RCC 7860 (cell line): ENCODE measurements at regions not wholly inside any gene's neighbourhood (a gene's known extent, or its start where the extent isn't known, plus 50 kb on each side); places are given as distances from the start of the nearest gene placed in this dataset.
"Not testable (repeated sequence)": the region's sequence is repeated elsewhere in the genome, so short reads cannot be mapped to it uniquely, and the experiment has no call there.

ENCODE experiments used
- DNase-seq: peaks from one replicate; pipeline ENCODE4 v3.0.0-alpha.2; 2015; ENCODE audit warnings: low spot score
- FAIRE-seq: peaks from 2 replicates; lab custom pipeline; 2012; peaks lifted over from hg19 to GRCh38; lab: Jason Lieb, UNC

DNA sequence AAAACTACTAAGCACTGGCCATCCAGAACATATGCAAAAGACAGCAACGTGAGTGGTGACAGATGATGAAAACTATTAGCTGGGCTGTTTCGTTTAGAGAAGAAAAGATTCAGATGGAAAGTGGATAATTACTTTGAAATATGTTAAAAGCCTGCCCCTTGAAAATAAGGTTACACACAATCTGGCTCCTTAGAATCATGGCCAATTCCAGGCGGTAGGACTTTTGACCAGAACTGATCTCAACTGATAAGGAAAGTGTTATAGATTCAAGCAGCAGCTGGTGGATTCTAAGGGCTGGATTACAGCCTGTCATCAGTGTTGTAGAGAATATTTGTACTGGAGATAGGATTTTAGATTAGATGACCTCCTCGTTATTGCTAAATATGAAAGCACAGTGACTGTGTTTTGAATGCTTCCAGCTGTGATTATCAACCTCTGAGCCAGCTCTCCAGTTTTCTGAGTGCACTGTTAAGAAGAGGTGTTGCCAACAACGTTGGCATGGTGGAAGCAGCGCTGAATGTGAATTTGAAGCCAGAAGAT is 75.1 kb downstream of the KBTBD2 start:
- not testable (repeated sequence) for DNase-seq, FAIRE-seq

DNA sequence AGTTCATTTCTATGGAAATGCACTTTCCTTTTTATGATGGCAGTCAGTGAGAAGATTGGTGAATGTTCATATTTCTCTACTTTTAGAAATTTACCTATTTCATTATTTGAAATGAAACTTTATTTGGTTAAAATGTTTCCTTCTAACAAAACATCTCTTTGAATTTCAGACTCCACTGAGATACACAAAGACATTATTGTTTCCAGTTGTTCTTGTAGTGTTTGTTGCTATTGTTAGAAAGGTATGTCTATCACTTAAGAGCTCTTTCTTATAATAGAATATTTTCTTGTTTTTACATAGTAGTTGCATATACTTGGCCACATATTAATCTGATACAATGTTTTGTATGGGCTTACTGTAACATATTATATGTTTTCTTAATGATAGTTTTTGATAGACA is 76.8 kb downstream of the KBTBD2 start:
- FAIRE-seq, result peak; percentile 39
- DNase-seq, result not testable (repeated sequence)

- DNase-seq (no peak), FAIRE-seq (no peak)
Observed at GRCh38 chr7:32809871-32810270, 81.7 kb downstream of the KBTBD2 start.

GRCh38 chr7:32809347-32809746 is 82.2 kb downstream of the KBTBD2 start:
- no peak for FAIRE-seq
- no peak for DNase-seq

- no peak for DNase-seq
- FAIRE-seq, result no peak
Observed at GRCh38 chr7:32803406-32804141, 88.0 kb downstream of the KBTBD2 start.

DNA sequence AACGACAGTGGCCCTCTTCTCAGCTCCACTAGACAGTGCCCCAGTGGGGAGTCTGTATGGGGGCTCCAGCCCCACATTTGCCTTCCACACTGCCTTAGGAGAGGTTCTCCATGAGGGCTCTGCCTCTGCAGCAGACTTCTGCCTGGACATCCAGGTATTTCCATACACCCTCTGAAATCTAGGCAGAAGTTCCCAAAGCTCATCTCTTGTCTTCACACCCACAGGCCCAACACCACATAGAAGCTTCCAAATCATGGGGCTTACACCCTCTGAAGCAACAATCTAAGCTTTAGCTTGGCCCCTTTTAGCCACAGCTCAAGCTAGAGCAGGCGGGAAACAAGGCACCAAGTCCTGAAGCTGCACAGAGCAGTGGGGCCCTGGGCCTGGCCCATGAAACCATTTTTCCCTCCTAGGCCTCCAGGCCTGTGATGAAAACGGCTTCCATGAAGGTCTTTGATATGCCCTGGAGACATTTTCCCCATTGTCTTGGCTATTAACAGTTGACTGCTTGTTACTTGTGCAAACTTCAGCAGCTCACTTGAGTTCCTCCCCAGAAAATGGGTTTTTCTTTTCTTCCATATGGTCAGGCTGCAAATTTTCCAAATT is 89.2 kb downstream of the KBTBD2 start:
- FAIRE-seq, result no peak
- no peak for DNase-seq

GRCh38 chr7:32793053-32793452 is 98.5 kb downstream of the KBTBD2 start:
- FAIRE-seq, DNase-seq: not testable (repeated sequence)

- DNase-seq (peak; percentile 45), FAIRE-seq (peak; percentile 86)
Observed at GRCh38 chr7:32790766-32791430, 100.7 kb downstream of the KBTBD2 start.

DNA sequence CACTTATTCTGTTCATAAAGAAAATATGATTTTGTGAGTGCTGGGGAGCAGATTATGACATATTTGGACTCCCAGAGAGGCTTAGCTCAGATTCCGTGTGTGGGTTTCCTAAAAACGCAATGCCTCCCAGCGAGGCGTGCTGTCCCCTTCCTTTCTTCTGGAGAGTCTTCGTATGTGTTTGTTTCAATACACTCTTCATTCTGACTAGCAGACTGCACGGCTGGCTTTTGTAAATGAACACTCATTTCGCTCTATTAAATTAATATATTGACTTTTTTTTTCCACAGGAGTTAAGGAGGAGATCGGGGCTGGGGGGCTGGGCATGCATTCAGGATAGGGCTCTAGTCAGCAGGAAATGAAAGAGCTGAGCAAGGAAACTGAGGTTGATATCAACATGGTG is 102.3 kb downstream of the KBTBD2 start:
- not testable (repeated sequence) for FAIRE-seq, DNase-seq

- not testable (repeated sequence) for FAIRE-seq, DNase-seq
Observed at GRCh38 chr7:32788174-32788573, 103.4 kb downstream of the KBTBD2 start.

DNA sequence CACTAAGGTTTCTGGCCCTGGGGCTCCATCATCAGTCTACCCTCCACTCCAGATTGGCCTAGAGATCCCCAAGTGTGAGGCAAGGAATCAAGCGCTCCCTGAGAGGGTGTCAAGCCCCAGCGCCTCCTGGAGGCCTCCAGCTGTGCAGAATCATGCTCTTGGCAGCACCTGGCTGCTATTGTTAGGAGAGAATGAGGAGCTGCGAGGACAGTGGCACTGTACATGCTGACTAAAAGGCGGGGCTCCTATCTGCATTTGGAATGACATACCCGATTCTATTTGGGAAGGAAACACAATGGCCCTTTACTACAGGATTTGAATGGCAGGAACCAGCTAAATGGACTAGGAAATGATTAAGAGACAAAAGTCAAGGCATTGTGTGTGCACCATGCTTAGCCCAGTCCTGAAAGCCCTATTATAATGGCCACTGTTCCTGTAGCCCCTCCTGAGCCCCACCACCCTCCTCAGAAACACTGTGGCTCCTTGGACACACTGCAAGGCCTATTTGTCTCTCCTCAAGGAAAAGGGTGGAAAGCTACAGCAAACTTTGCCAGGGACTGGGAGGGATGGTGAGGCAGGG is 106.1 kb downstream of the KBTBD2 start:
- DNase-seq, FAIRE-seq: not testable (repeated sequence)

GRCh38 chr7:32779895-32780294 is 111.7 kb downstream of the KBTBD2 start:
- DNase-seq, result not testable (repeated sequence)
- peak; percentile 71 for FAIRE-seq

GRCh38 chr7:32779167-32779566 is 112.4 kb downstream of the KBTBD2 start:
- no peak for FAIRE-seq
- no peak for DNase-seq

- peak; percentile 46 for DNase-seq
- not testable (repeated sequence) for FAIRE-seq
Observed at GRCh38 chr7:32777041-32777666, 114.4 kb downstream of the KBTBD2 start.

- not testable (repeated sequence) for FAIRE-seq
Observed at GRCh38 chr7:32776318-32776717, 115.2 kb downstream of the KBTBD2 start.

GRCh38 chr7:32775809-32776208 is 115.8 kb downstream of the KBTBD2 start:
- not testable (repeated sequence) for DNase-seq, FAIRE-seq

More at GRCh38 chr7:32776318-32776717, 115.2 kb downstream of the KBTBD2 start:
- not testable (repeated sequence) for DNase-seq

DNA sequence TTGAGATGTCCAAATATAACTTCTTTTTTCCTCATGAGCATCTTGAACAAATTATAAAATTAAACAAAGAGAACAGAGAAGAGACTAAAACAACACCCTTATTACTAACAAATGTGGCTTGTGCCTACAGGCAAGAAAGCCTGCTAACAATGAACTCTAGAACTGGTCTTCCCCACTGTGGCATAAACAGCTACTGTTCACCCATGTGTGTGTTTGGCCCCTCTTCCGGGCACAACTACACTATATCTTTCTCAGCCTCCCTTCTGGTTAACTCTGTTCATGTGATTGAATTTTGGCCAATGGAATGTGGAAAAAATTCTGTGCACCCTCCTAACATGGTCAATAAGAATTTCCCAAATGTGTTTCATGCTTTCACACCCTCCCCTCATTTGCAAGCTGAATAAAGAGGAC is 117.0 kb downstream of the KBTBD2 start:
- DNase-seq (no peak), FAIRE-seq (no peak)

DNA sequence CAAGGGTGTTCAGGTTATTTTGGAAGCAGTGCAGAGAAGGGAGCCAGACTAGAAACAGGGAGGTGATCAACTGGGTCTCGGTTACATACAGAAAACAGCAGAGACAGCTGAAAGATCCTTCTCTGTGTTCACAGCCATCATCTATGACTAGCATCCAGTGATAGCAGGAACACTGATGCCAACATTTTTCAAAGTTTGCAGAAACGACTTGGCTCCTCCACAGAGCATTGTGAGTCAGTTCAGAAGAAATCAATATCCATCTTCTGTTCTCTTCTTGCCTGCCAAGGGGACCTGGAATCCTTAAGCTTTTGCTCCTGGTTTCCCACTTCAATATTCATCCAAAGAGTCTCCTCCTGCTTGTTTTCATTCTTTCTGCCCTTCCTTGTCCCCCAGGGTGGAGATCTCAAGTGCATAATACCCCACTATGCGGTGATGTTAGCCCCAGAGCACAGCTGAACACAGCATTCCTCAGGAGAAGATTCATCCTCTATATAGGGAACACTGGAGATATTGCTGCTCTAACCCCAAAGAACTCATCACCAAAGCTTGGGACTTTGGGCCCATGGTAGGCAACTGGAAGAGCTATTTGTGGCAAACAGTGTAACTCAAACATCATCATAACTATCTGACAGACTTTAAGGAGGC is 122.6 kb downstream of the KBTBD2 start:
- not testable (repeated sequence) for FAIRE-seq, DNase-seq

- not testable (repeated sequence) for DNase-seq, FAIRE-seq
Observed at GRCh38 chr7:32768338-32768737, 123.2 kb downstream of the KBTBD2 start.
